ENCODE measurements at regions not wholly inside any gene's neighbourhood (a gene's known extent, or its start where the extent isn't known, plus 50 kb on each side); places are given as distances from the start of the nearest gene placed in this dataset.

DNA sequence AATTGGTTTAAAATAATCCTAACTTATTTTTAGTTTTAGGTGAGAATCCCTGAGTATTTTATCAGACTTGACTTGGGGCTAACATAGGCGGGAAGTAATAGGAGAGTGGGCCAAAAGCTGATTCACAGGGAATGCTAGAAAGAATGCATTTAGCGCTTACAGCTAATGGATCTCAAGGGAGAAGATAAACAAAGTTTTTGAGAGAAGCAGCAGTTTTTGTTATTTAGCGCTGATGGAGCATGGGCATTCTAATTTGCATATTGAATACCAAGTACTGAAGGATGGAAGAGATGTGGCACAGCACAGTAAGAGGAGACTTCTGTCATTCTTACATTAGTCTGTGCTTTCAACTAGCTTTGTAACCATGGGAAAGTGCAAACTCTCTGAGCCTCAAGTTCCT is 436.0 kb upstream of the FBXO33 start:
- DNase-seq (ENCODE audit: extremely low spot score) = no peak
- POLR2A ChIA-PET = no interaction called here
- CTCF ChIA-PET = no interaction called here
- TF ChIP-seq, protein P1, sequence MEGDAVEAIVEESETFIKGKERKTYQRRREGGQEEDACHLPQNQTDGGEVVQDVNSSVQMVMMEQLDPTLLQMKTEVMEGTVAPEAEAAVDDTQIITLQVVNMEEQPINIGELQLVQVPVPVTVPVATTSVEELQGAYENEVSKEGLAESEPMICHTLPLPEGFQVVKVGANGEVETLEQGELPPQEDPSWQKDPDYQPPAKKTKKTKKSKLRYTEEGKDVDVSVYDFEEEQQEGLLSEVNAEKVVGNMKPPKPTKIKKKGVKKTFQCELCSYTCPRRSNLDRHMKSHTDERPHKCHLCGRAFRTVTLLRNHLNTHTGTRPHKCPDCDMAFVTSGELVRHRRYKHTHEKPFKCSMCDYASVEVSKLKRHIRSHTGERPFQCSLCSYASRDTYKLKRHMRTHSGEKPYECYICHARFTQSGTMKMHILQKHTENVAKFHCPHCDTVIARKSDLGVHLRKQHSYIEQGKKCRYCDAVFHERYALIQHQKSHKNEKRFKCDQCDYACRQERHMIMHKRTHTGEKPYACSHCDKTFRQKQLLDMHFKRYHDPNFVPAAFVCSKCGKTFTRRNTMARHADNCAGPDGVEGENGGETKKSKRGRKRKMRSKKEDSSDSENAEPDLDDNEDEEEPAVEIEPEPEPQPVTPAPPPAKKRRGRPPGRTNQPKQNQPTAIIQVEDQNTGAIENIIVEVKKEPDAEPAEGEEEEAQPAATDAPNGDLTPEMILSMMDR (IDR thresholded peaks at IDR 0.05; ENCODE audit: control extremely low read depth, extremely low read depth, low read depth, missing control alignments) = no peak

DNA sequence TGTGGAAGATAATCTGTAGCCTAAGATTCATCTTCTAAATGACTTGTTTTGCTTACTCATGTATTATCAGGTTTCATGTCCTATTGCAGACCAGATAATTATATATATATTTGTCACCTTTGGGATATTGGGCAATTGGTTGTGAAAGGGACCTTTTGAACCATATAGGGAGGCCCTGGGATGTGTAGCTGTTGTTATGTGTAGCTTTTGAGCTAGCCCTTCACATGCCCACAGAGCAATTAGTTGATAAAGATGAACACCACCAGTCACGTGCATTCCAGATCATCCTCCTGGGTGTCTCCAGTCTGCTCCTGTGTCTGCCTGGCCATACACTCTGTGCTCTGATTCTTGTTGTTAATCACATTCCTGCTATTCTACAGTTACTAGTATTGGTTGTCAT is 431.2 kb upstream of the FBXO33 start:
- ChIA-PET CTCF (interaction anchor here (1.6 kb wide), 1 partner anchor 12 kb away, joined by 3 read pairs; no protein-coding TSS in a partner anchor), POLR2A (no interaction called here)
- no peak for DNase-seq (ENCODE audit: extremely low spot score)
- TF ChIP-seq, protein P1 (IDR thresholded peaks at IDR 0.05; ENCODE audit: control extremely low read depth, extremely low read depth, low read depth, missing control alignments) = no peak

DNA sequence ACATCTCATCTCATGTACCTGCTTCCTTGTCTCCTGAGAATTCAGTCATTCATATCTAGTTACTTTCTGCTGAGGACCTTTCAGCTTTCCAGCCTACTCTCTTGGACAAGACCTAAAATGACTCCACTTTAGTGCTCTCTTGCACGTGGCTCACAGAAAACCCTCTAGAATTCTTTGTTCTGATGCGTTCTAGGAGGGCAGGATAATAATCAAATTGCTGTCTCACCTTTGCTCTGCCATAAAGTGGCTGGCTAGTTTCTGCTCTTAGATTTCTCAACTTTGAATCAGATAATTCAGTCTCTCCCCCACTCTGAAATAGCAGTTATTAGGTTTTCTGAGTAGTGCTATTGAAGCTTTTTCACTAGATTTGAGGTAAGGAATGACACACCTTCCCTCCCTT is 429.5 kb upstream of the FBXO33 start:
- CTCF ChIA-PET = interaction anchor here (1.2 kb wide), 1 partner anchor 10 kb away, joined by 5 read pairs; no protein-coding TSS in a partner anchor
- TF ChIP-seq, protein P1 (IDR thresholded peaks at IDR 0.05; ENCODE audit: control extremely low read depth, extremely low read depth, low read depth, missing control alignments) = no peak
- POLR2A ChIA-PET = no interaction called here
- no peak for DNase-seq (ENCODE audit: extremely low spot score)

DNA sequence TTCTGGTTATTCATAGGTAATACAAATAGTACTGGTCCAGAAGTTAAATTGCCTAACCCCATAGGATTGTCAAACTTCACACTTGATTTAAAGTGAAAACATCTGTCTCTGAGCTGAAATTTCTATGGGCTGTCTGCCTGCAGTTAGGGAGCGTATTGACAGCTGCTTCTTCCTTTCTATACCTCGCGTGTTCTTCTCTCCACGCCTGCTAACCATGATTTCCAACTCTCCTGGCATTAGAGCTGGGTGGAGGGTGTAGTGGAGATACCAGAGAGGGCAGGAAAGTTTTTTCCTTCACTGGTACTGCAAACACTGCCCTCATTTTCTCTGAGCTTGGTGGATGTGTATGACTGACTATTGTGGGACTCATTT is 429.0 kb upstream of the FBXO33 start:
- ChIA-PET CTCF (interaction anchor here (1.2 kb wide), 1 partner anchor 9 kb away, joined by 5 read pairs; no protein-coding TSS in a partner anchor), POLR2A (no interaction called here)
- TF ChIP-seq, protein P1 (IDR thresholded peaks at IDR 0.05; ENCODE audit: control extremely low read depth, extremely low read depth, low read depth, missing control alignments) = no peak
- no peak for DNase-seq (ENCODE audit: extremely low spot score)

DNA sequence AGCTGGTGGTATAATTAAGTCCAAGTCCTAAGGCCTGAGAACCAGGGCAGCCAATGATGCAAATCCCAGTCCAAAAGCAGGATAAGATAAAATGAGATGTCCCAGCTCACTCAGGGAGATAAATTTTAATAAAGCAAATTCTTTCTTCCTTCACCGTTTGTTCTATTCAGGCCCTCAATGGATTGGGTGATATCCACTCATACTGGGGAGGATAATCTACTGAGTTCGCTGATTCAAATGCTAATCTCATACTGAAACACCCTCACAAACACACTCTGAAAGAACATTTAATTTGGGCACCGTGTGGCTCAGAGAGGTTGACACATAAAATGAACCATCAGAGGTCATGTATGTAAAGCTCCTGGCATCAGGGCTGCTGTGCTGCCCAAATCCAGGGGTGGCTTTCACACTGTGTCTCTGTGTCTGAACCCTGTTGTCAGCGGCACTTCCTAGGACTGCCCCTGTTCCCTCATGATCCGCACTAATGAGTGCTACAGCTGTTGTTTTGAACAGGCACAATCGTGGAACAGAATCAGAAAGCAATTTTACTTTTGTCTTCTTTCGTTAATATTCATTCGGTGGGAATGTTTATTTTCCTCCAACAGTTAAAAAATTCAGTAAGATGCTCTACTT is 428.5 kb upstream of the FBXO33 start:
- ChIA-PET CTCF (interaction anchor here (1.2 to 1.6 kb wide), 3 partner anchors 9 to 24 kb away, joined by 3 to 6 read pairs (median 5); no protein-coding TSS in a partner anchor), POLR2A (no interaction called here)

DNA sequence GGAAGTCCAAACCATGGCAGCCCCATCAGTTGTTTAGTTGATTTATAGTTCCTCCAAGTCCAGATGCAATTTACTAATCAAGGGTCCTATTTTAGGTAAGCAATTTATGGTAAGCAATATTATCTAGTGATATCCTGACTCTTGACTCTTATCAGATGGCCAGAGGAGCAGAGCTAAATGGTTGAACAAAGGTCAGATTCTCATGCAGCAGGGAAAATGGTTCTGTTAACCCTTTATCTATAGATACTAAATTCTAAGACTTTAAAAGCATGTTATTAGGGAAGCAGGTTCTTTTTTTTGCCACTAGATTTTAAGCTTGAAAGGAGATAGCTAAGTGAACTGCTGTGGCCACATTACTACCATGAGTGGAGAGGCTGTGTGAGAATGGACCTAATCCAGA is 427.1 kb upstream of the FBXO33 start:
- DNase-seq (ENCODE audit: extremely low spot score) = no peak
- CTCF ChIA-PET = interaction anchor here (1.6 to 3.0 kb wide), 3 partner anchors 8 to 23 kb away, joined by 3 to 10 read pairs (median 6); no protein-coding TSS in a partner anchor
- TF ChIP-seq, protein P1 (IDR thresholded peaks at IDR 0.05; ENCODE audit: control extremely low read depth, extremely low read depth, low read depth, missing control alignments) = no peak
- POLR2A ChIA-PET = no interaction called here

More for the DNA sequence above, 428.5 kb upstream of the FBXO33 start:
- no peak for DNase-seq (ENCODE audit: extremely low spot score)
- TF ChIP-seq, protein P1 (IDR thresholded peaks at IDR 0.05; ENCODE audit: control extremely low read depth, extremely low read depth, low read depth, missing control alignments) = no peak
